Neural cell (in vitro differentiated cells): ENCODE measurements at regions not wholly inside any gene's neighbourhood (a gene's known extent, or its start where the extent isn't known, plus 50 kb on each side); places are given as distances from the start of the nearest gene placed in this dataset.

Experiments used
- H2AFZ ChIP-seq: fragments of 200-600, 300-800 bp; sonication (generic), shearing (Covaris generic); 2 replicates; pipeline ENCODE4 v1.6.0; 2014; ENCODE audit warnings: low read depth, mild to moderate bottlenecking, antibody characterized with exemption, low read length, moderate library complexity
- H3F3A ChIP-seq: fragments of 200-600 bp; shearing (Covaris generic); 2 replicates; pipeline ENCODE4 v1.6.1; 2016; ENCODE audit warnings: mild to moderate bottlenecking, moderate library complexity, mixed read lengths, antibody characterized with exemption, low read length; ENCODE audit not compliant: insufficient read depth, poor library complexity, severe bottlenecking
- H3K27ac ChIP-seq: fragments of 200-600, 300-800 bp; sonication (generic), shearing (Covaris generic); 2 replicates; pipeline ENCODE4 v1.5.1; 2014; ENCODE audit warnings: mild to moderate bottlenecking, low read length, moderate library complexity
- H3K27me3 ChIP-seq: fragments of 300-800, 200-600 bp; sonication (generic), shearing (Covaris generic); 2 replicates; pipeline ENCODE4 v1.6.0; 2014; ENCODE audit warnings: mild to moderate bottlenecking, low read depth, low read length, moderate library complexity; ENCODE audit not compliant: insufficient read depth
- H3K36me3 ChIP-seq: fragments of 300-800, 200-600 bp; sonication (generic), shearing (Covaris generic); 2 replicates; pipeline ENCODE4 v1.5.1; 2014; ENCODE audit warnings: mild to moderate bottlenecking, antibody characterized with exemption, low read length, moderate library complexity; ENCODE audit not compliant: insufficient read depth
- H3K4me2 ChIP-seq: fragments of 300-800, 200-600 bp; sonication (generic), shearing (Covaris generic); 2 replicates; pipeline ENCODE4 v1.6.0; 2014; ENCODE audit warnings: mild to moderate bottlenecking, low read length
- H3K4me3 ChIP-seq: fragments of 300-800, 200-600 bp; sonication (generic), shearing (Covaris generic); 2 replicates; pipeline ENCODE4 v1.5.1; 2014; ENCODE audit warnings: mild to moderate bottlenecking, low read length, moderate library complexity
- H3K79me2 ChIP-seq: fragments of 200-600 bp; shearing (Covaris generic); replicated peaks from 2 replicates; pipeline ENCODE4 v1.6.0; 2014; ENCODE audit warnings: mild to moderate bottlenecking, low read length, moderate library complexity; ENCODE audit not compliant: insufficient read depth
- H3K9ac ChIP-seq: fragments of 300-800, 200-600 bp; sonication (generic), shearing (Covaris generic); 2 replicates; pipeline ENCODE4 v1.6.1; 2016; ENCODE audit warnings: mild to moderate bottlenecking, low read length, mixed read lengths
- H3K9me2 ChIP-seq: fragments of 200-600 bp; shearing (Covaris generic); 2 replicates; pipeline ENCODE4 v1.6.1; 2016; ENCODE audit warnings: mild to moderate bottlenecking, low read length, mixed read lengths; ENCODE audit not compliant: insufficient read depth
- H3K9me3 ChIP-seq: fragments of 200-600, 300-800 bp; sonication (generic), shearing (Covaris generic); 2 replicates; pipeline ENCODE4 v1.6.1; 2016; ENCODE audit warnings: mild to moderate bottlenecking, mixed run types, low read length, moderate library complexity, mixed read lengths
- H4K20me1 ChIP-seq: fragments of 200-600 bp; shearing (Covaris generic); 2 replicates; pipeline ENCODE4 v1.6.1; 2016; ENCODE audit warnings: mild to moderate bottlenecking, mixed run types; ENCODE audit not compliant: insufficient read depth
- CTCF ChIP-seq: fragments of 450-650 bp; IDR thresholded peaks from 2 replicates; pipeline ENCODE4 v1.5.1; 2014; ENCODE audit warnings: antibody characterized with exemption, mild to moderate bottlenecking, moderate library complexity; ENCODE audit not compliant: poor library complexity, severe bottlenecking
- EP300 ChIP-seq: fragments of 450-650 bp; conservative IDR thresholded peaks from 2 replicates; pipeline ENCODE4 v1.6.1; 2014; ENCODE audit warnings: antibody characterized with exemption, mild to moderate bottlenecking, moderate library complexity; ENCODE audit not compliant: poor library complexity, severe bottlenecking
- EZH2 ChIP-seq: fragments of 200-600, 300-800 bp; shearing (Covaris generic), sonication (generic); IDR thresholded peaks from 2 replicates; pipeline ENCODE4 v1.6.1; 2014; ENCODE audit warnings: antibody characterized with exemption, low read length, borderline replicate concordance, mild to moderate bottlenecking; ENCODE audit not compliant: insufficient read depth, poor library complexity, severe bottlenecking
- MXI1 ChIP-seq: fragments of 450-650 bp; conservative IDR thresholded peaks from 2 replicates; pipeline ENCODE4 v1.6.1; 2014; ENCODE audit warnings: antibody characterized with exemption, mild to moderate bottlenecking; ENCODE audit not compliant: poor library complexity, severe bottlenecking
- POLR2AphosphoS5 ChIP-seq: IDR thresholded peaks from 2 replicates; pipeline ENCODE4 v1.6.1; 2012
- RAD21 ChIP-seq: fragments of 450-650 bp; conservative IDR thresholded peaks from 2 replicates; pipeline ENCODE4 v1.6.1; 2014; ENCODE audit warnings: antibody characterized with exemption, mild to moderate bottlenecking, moderate library complexity
- REST ChIP-seq: IDR thresholded peaks from 2 replicates; pipeline ENCODE4 v1.6.1; 2012; ENCODE audit warnings: borderline replicate concordance
- SMC3 ChIP-seq: fragments of 450-650 bp; conservative IDR thresholded peaks from 2 replicates; pipeline ENCODE4 v1.6.1; 2014; ENCODE audit warnings: antibody characterized with exemption, mild to moderate bottlenecking, moderate library complexity; ENCODE audit not compliant: poor library complexity
- TAF1 ChIP-seq: IDR thresholded peaks from 2 replicates; pipeline ENCODE4 v1.6.1; 2012; ENCODE audit warnings: low read depth

- Histone ChIP-seq H2AFZ (no peak overlapping the region), H3K36me3 (no peaks in the 10 kb centered on the region)
Observed at GRCh38 chr11:29634744-29635143, 382.1 kb downstream of the KCNA4 start.

GRCh38 chr11:29634244-29634643 is 382.6 kb downstream of the KCNA4 start:
- no peaks in the 10 kb centered on the region for H3K36me3 ChIP-seq
- no peaks in the 10 kb centered on the region for H4K20me1 ChIP-seq
- H3K4me2 ChIP-seq: no peak overlapping the region
- no peak overlapping the region for H3K9ac ChIP-seq
- H3K79me2 ChIP-seq: no peaks in the 10 kb centered on the region
- H3K27me3 ChIP-seq: no peaks in the 10 kb centered on the region
- no peak overlapping the region for H3K27ac ChIP-seq
- H3K9me2 ChIP-seq: no peaks in the 10 kb centered on the region
- no peaks in the 10 kb centered on the region for H3F3A ChIP-seq
- H2AFZ ChIP-seq: no peak overlapping the region
- H3K4me3 ChIP-seq: no peak overlapping the region
- no peaks in the 10 kb centered on the region for H3K9me3 ChIP-seq
- no peak for TF ChIP-seq EP300
- no peak for TF ChIP-seq EZH2
- no peak for TF ChIP-seq TAF1
- TF ChIP-seq RAD21: no peak
- no peak for TF ChIP-seq REST
- no peak for TF ChIP-seq POLR2AphosphoS5
- no peak for TF ChIP-seq CTCF

More at GRCh38 chr11:29634744-29635143, 382.1 kb downstream of the KCNA4 start:
- TF ChIP-seq POLR2AphosphoS5: no peak
- TF ChIP-seq TAF1: no peak
- no peak for TF ChIP-seq EP300
- TF ChIP-seq EZH2: no peak
- TF ChIP-seq SMC3: no peak
- no peak for TF ChIP-seq MXI1
- TF ChIP-seq REST: no peak
- no peak for TF ChIP-seq CTCF
- no peak for TF ChIP-seq RAD21
- no peaks in the 10 kb centered on the region for H3K9me2 ChIP-seq
- no peak overlapping the region for H3K4me3 ChIP-seq
- H4K20me1 ChIP-seq: no peaks in the 10 kb centered on the region
- H3K79me2 ChIP-seq: no peaks in the 10 kb centered on the region
- no peak overlapping the region for H3K27ac ChIP-seq
- H3K4me2 ChIP-seq: no peak overlapping the region
- H3K27me3 ChIP-seq: no peaks in the 10 kb centered on the region
- no peak overlapping the region for H3K9ac ChIP-seq
- H3K9me3 ChIP-seq: no peaks in the 10 kb centered on the region
- H3F3A ChIP-seq: no peaks in the 10 kb centered on the region
